ENCODE measurements at regions not wholly inside any gene's neighbourhood (a gene's known extent, or its start where the extent isn't known, plus 50 kb on each side); places are given as distances from the start of the nearest gene placed in this dataset.

- no peak overlapping the region for H3K27ac ChIP-seq
- intact Hi-C loops (cut with DNase I), result no loop called here
- WGBS, result 37% methylated on average over 6 of the region's 6 CpGs
- H3K4me3 ChIP-seq, result no peak overlapping the region
- TF ChIP-seq POLR2AphosphoS5 (IDR thresholded peaks at IDR 0.05), result no peak
- TF ChIP-seq POLR2A (IDR thresholded peaks at IDR 0.05), result no peak
- TF ChIP-seq, protein P1, sequence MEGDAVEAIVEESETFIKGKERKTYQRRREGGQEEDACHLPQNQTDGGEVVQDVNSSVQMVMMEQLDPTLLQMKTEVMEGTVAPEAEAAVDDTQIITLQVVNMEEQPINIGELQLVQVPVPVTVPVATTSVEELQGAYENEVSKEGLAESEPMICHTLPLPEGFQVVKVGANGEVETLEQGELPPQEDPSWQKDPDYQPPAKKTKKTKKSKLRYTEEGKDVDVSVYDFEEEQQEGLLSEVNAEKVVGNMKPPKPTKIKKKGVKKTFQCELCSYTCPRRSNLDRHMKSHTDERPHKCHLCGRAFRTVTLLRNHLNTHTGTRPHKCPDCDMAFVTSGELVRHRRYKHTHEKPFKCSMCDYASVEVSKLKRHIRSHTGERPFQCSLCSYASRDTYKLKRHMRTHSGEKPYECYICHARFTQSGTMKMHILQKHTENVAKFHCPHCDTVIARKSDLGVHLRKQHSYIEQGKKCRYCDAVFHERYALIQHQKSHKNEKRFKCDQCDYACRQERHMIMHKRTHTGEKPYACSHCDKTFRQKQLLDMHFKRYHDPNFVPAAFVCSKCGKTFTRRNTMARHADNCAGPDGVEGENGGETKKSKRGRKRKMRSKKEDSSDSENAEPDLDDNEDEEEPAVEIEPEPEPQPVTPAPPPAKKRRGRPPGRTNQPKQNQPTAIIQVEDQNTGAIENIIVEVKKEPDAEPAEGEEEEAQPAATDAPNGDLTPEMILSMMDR (IDR thresholded peaks at IDR 0.05), result no peak
- H3K4me1 ChIP-seq (replicated peaks), result no peaks in the 10 kb centered on the region
- H3K9me3 ChIP-seq, result no peaks in the 10 kb centered on the region
- no peaks in the 10 kb centered on the region for H3K36me3 ChIP-seq
- H3K27me3 ChIP-seq (replicated peaks; ENCODE audit: insufficient read depth), result no peaks in the 10 kb centered on the region
- no peak for DNase-seq (ENCODE audit: low spot score)
Observed at GRCh38 chr10:10662716-10663408, 354.8 kb upstream of the CELF2 start.

DNA sequence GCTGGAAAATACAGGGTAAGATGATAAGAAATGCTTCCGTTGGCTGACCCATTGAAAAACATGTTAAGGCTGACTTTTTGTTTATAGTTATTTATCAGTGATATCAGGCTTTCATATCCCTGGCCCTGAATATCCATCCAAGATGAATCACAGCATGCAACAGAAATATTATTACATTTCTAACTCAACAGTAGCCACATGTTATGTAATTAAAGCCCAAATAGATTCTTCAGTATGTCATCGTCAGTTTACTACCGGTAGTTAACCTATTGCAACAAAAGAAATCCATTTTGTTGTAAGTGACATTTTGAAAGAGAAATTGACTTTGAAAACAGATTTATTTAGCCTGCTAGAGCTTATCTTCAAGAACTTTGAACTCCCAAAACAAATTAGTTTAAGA is 354.1 kb upstream of the CELF2 start:
- intact Hi-C loops (cut with DNase I), result no loop called here
- TF ChIP-seq POLR2AphosphoS5 (IDR thresholded peaks at IDR 0.05), result no peak
- TF ChIP-seq POLR2A (IDR thresholded peaks at IDR 0.05), result no peak
- TF ChIP-seq, protein P1 (IDR thresholded peaks at IDR 0.05), result no peak
- no peak for DNase-seq (ENCODE audit: low spot score)
- 37% methylated on average over 3 of the region's 3 CpGs for WGBS
- H3K9me3 ChIP-seq, result no peaks in the 10 kb centered on the region
- H3K4me1 ChIP-seq (replicated peaks), result no peaks in the 10 kb centered on the region
- H3K4me3 ChIP-seq, result no peak overlapping the region
- H3K36me3 ChIP-seq, result no peaks in the 10 kb centered on the region
- H3K27ac ChIP-seq, result no peak overlapping the region
- no peaks in the 10 kb centered on the region for H3K27me3 ChIP-seq (replicated peaks; ENCODE audit: insufficient read depth)

DNA sequence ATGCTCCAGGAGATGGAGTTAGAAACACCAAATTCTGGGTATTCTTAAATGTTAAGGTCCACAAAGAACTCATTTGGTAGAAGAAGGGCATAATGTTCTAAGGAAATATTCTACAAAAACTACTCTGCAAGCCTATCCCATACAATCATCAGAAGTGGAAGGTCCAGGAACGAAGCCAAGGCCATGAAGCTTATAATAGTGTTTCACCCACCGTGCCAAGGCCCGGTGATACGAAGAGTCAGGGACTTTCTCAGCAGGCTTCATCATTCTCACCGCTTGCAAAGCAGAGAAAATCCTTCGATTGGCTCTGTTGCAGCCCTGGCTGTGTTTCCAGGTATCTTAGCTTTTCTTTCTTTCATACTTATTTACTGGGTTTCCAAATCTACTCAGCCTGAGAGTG is 351.9 kb upstream of the CELF2 start:
- Histone ChIP-seq H3K36me3 (no peaks in the 10 kb centered on the region), H3K27me3 (replicated peaks; ENCODE audit: insufficient read depth) (no peaks in the 10 kb centered on the region), H3K9me3 (no peaks in the 10 kb centered on the region), H3K27ac (no peak overlapping the region), H3K4me1 (replicated peaks) (no peaks in the 10 kb centered on the region), H3K4me3 (no peak overlapping the region)
- intact Hi-C loops (cut with DNase I), result no loop called here
- no peak for DNase-seq (ENCODE audit: low spot score)
- TF ChIP-seq, protein P1 (IDR thresholded peaks at IDR 0.05), result no peak
- TF ChIP-seq POLR2A (IDR thresholded peaks at IDR 0.05) (no peak), POLR2AphosphoS5 (IDR thresholded peaks at IDR 0.05) (no peak)
- 62% methylated on average over 6 of the region's 6 CpGs for WGBS

DNA sequence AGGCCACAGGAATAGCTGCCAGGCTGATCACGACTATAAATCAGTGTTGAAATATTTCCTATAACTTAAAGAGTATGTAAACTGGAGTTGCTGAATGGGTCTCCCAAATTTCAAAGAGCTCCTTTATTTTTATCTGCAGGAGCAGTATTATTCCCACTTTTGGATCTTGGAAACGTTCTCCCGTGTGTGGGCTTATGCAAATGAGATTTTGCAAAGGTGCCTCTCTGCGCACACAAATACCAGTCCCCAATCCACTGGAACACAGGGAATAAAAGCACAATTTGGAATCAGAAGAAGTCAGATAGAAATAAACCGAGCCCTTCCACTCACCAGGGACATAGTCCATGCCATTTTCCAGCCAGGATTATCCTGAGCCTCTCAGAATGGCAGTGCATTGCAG is 350.2 kb upstream of the CELF2 start:
- no peak for DNase-seq (ENCODE audit: low spot score)
- Histone ChIP-seq H3K36me3 (no peaks in the 10 kb centered on the region), H3K27me3 (replicated peaks; ENCODE audit: insufficient read depth) (no peaks in the 10 kb centered on the region), H3K9me3 (no peaks in the 10 kb centered on the region), H3K27ac (no peak overlapping the region), H3K4me3 (no peak overlapping the region), H3K4me1 (replicated peaks) (no peaks in the 10 kb centered on the region)
- intact Hi-C loops (cut with DNase I), result no loop called here
- 39% methylated on average over 5 of the region's 5 CpGs for WGBS
- TF ChIP-seq POLR2A (IDR thresholded peaks at IDR 0.05) (no peak), POLR2AphosphoS5 (IDR thresholded peaks at IDR 0.05) (no peak)
- TF ChIP-seq, protein P1 (IDR thresholded peaks at IDR 0.05), result no peak

GRCh38 chr10:10676972-10677371 is 340.7 kb upstream of the CELF2 start:
- Histone ChIP-seq H3K27me3 (replicated peaks; ENCODE audit: insufficient read depth) (no peaks in the 10 kb centered on the region), H3K4me1 (replicated peaks) (no peaks in the 10 kb centered on the region), H3K4me3 (no peak overlapping the region), H3K27ac (no peak overlapping the region), H3K9me3 (no peaks in the 10 kb centered on the region), H3K36me3 (no peaks in the 10 kb centered on the region)
- 97% methylated on average over 1 of the region's 1 CpG for whole genome bisulfite sequencing
- intact Hi-C loops (cut with DNase I), result loop anchor here (5.0 to 10.0 kb wide), 2 partner anchors 1062 to 1335 kb away; no protein-coding TSS in a partner anchor
- no peak for DNase-seq (ENCODE audit: low spot score)
- TF ChIP-seq POLR2AphosphoS5 (IDR thresholded peaks at IDR 0.05), result no peak
